Fibroblast of mammary gland (primary cell): ENCODE measurements at regions not wholly inside any gene's neighbourhood (a gene's known extent, or its start where the extent isn't known, plus 50 kb on each side); places are given as distances from the start of the nearest gene placed in this dataset.

Experiments
- DNase-seq: peaks from one replicate; pipeline ENCODE4 v3.0.0-alpha.2; 2010; ENCODE audit warnings: low read depth
- H3K4me3 ChIP-seq: 2 replicates; pipeline ENCODE4 v1.5.1; 2011; ENCODE audit warnings: low read depth, mild to moderate bottlenecking, low read length, moderate library complexity; ENCODE audit not compliant: control insufficient read depth
- CTCF ChIP-seq: conservative IDR thresholded peaks from 2 replicates; pipeline ENCODE4 v1.5.1; 2011; ENCODE audit warnings: low read depth, low read length, inconsistent platforms; ENCODE audit not compliant: control insufficient read depth, insufficient read depth

DNA sequence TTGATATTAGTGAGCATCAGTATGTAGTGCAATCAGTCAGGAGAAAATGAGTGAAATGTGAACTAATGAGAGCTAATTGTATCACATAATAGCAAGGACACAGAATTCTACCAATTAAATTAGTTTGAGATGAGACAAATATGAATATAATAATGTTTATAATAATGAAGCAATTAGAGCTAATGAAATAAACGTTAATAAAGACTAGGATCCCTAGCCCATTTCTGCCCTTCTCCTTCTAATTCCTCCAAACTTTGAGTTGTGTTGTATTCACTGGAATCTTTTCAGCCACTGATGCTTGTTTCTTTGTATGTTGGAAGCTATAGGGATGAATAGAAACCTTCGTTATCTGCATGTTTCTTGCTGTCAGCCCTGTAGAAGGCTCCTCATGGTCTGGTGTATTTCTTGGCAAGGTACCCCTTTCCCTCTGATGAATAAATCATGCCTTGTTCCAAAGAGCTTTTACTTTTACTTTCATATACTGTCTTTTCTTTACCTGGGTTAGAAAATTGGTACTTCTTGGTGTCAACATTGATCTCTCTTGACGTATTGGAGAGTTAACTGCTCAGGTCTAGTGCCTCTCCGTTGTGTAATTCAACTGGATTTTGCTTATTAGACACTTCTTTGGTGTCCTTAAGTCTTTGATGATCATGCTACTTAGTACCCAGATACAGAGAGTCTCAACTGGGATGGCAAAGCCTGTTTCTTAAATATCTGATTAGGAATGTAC lies 154.8 kb downstream of the PTCSC3 start:
- no peak overlapping the region for H3K4me3 ChIP-seq
- DNase-seq: no peak
- no peak for TF ChIP-seq CTCF

DNA sequence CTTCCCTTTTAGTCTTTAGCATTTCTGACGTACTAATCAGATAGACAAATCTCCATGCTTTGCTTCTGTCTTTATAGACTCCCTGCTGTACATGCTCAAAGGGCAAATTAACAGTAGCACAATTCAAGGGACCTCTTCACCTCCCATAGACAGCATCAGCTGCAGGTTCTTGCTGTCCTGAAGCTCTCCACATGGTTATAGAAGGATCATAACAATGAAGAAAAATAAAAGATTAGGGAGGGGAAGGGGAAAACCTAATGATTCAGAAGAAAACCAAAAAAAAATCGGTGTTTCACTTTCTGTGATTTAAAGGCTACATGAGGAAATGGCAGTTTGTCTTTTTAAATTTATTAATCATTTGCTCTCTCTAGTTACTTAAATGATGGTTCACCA lies 155.5 kb downstream of the PTCSC3 start:
- H3K4me3 ChIP-seq: no peak overlapping the region
- DNase-seq: no peak
- TF ChIP-seq CTCF: no peak

GRCh38 chr14:36020120-36021029 lies 156.1 kb downstream of the PTCSC3 start:
- H3K4me3 ChIP-seq: no peak overlapping the region
- no peak for DNase-seq
- TF ChIP-seq CTCF: no peak

DNA sequence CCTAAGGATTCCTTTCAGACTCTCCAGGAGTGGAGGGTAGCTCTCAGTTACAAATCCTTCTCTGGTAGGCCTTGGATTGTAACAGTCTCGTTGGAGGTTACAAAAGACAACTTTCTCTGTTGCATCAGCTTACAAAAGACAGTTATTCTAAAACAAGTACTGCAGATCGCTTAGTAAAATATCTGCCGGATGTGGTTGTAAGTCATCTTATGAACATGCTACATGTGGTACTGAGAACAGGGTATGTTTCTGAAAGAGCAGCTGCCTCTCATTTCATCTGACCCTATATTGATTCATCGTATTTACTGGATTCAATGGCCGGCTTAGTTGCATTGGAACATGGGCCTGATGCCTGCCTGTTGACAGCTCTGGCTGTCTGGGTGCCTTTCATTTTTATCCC lies 157.4 kb downstream of the PTCSC3 start:
- no peak for TF ChIP-seq CTCF
- H3K4me3 ChIP-seq: no peak overlapping the region
- peak; percentile 6 for DNase-seq

GRCh38 chr14:36014236-36014635 lies 162.3 kb downstream of the PTCSC3 start:
- no peak overlapping the region for H3K4me3 ChIP-seq
- TF ChIP-seq CTCF: no peak
- DNase-seq: no peak

GRCh38 chr14:36013483-36013882 lies 163.0 kb downstream of the PTCSC3 start:
- TF ChIP-seq CTCF: no peak
- no peak for DNase-seq
- no peak overlapping the region for H3K4me3 ChIP-seq

- no peak overlapping the region for H3K4me3 ChIP-seq
- no peak for TF ChIP-seq CTCF
- no peak for DNase-seq
These were observed 163.9 kb downstream of the PTCSC3 start for GRCh38 chr14:36012621-36013020.
